EH (cell line): ENCODE measurements at regions not wholly inside any gene's neighbourhood (a gene's known extent, or its start where the extent isn't known, plus 50 kb on each side); places are given as distances from the start of the nearest gene placed in this dataset.

Experiments
- DNase-seq: peaks from one replicate; pipeline ENCODE4 v3.0.0-alpha.2; 2015; ENCODE audit warnings: low read depth

- no peak for DNase-seq
These were observed 603.7 kb upstream of the CFAP20DC start for GRCh38 chr3:59653405-59654122.

- DNase-seq = no peak
These were observed 594.9 kb upstream of the CFAP20DC start for GRCh38 chr3:59644479-59645402.

GRCh38 chr3:59641169-59641899 is 591.5 kb upstream of the CFAP20DC start:
- peak; percentile 2 for DNase-seq

GRCh38 chr3:59632760-59633573 is 583.1 kb upstream of the CFAP20DC start:
- DNase-seq = peak; percentile 13

- DNase-seq = no peak
These were observed 581.7 kb upstream of the CFAP20DC start for GRCh38 chr3:59631482-59631881.

- DNase-seq = no peak
These were observed 571.2 kb upstream of the CFAP20DC start for GRCh38 chr3:59621037-59621436.

GRCh38 chr3:59620325-59620724 is 570.5 kb upstream of the CFAP20DC start:
- DNase-seq = no peak

- DNase-seq = no peak
These were observed 562.6 kb upstream of the CFAP20DC start for GRCh38 chr3:59612444-59612715.

GRCh38 chr3:59611649-59612443 is 562.0 kb upstream of the CFAP20DC start:
- DNase-seq = no peak

- DNase-seq = no peak
These were observed 560.0 kb upstream of the CFAP20DC start for GRCh38 chr3:59609657-59610348.

- no peak for DNase-seq
These were observed 558.5 kb upstream of the CFAP20DC start for GRCh38 chr3:59608356-59608755.

- peak; percentile 24 for DNase-seq
These were observed 557.8 kb upstream of the CFAP20DC start for GRCh38 chr3:59607656-59608055.

GRCh38 chr3:59606638-59607266 is 556.9 kb upstream of the CFAP20DC start:
- no peak for DNase-seq

GRCh38 chr3:59605944-59606534 is 556.2 kb upstream of the CFAP20DC start:
- DNase-seq = no peak

- DNase-seq = no peak
These were observed 555.5 kb upstream of the CFAP20DC start for GRCh38 chr3:59605318-59605717.

GRCh38 chr3:59601486-59601885 is 551.7 kb upstream of the CFAP20DC start:
- no peak for DNase-seq

- no peak for DNase-seq
These were observed 550.8 kb upstream of the CFAP20DC start for GRCh38 chr3:59600631-59601030.

- no peak for DNase-seq
These were observed 546.9 kb upstream of the CFAP20DC start for GRCh38 chr3:59596741-59597140.

- no peak for DNase-seq
These were observed 546.0 kb upstream of the CFAP20DC start for GRCh38 chr3:59595830-59596229.

GRCh38 chr3:59593380-59593779 is 543.6 kb upstream of the CFAP20DC start:
- no peak for DNase-seq
